NCI-H748 (cell line): ENCODE measurements at regions not wholly inside any gene's neighbourhood (a gene's known extent, or its start where the extent isn't known, plus 50 kb on each side); places are given as distances from the start of the nearest gene placed in this dataset.

Source experiments
- DNase-seq: peaks from one replicate; lab custom pipeline; 2025; ENCODE audit not compliant: unreplicated experiment; lab: John Stamatoyannopoulos, UW

GRCh38 chr12:77578466-77579220 is 252.1 kb upstream of the NAV3 start:
- peak; percentile 74 for DNase-seq

- no peak for DNase-seq
Measured at GRCh38 chr12:77577791-77578190, 252.9 kb upstream of the NAV3 start.

- DNase-seq, result no peak
Measured at GRCh38 chr12:77575376-77575919, 255.2 kb upstream of the NAV3 start.

- no peak for DNase-seq
Measured at GRCh38 chr12:77572371-77572770, 258.3 kb upstream of the NAV3 start.

GRCh38 chr12:77571768-77572167 is 258.9 kb upstream of the NAV3 start:
- no peak for DNase-seq

- DNase-seq, result no peak
Measured at GRCh38 chr12:77571127-77571526, 259.6 kb upstream of the NAV3 start.

GRCh38 chr12:77569876-77570275 is 260.8 kb upstream of the NAV3 start:
- no peak for DNase-seq

GRCh38 chr12:77560714-77561113 is 270.0 kb upstream of the NAV3 start:
- DNase-seq, result no peak

- no peak for DNase-seq
Measured at GRCh38 chr12:77559400-77560074, 271.2 kb upstream of the NAV3 start.

- DNase-seq, result no peak
Measured at GRCh38 chr12:77555074-77555473, 275.6 kb upstream of the NAV3 start.

- no peak for DNase-seq
Measured at GRCh38 chr12:77553976-77554619, 276.6 kb upstream of the NAV3 start.

- peak; percentile 88 for DNase-seq
Measured at GRCh38 chr12:77549383-77550128, 281.1 kb upstream of the NAV3 start.

GRCh38 chr12:77548797-77549196 is 281.9 kb upstream of the NAV3 start:
- DNase-seq, result no peak

- no peak for DNase-seq
Measured at GRCh38 chr12:77540097-77540496, 290.6 kb upstream of the NAV3 start.

- DNase-seq, result no peak
Measured at GRCh38 chr12:77537663-77538062, 293.0 kb upstream of the NAV3 start.

GRCh38 chr12:77535734-77536133 is 295.0 kb upstream of the NAV3 start:
- no peak for DNase-seq

GRCh38 chr12:77531912-77532311 is 298.8 kb upstream of the NAV3 start:
- DNase-seq, result no peak

- DNase-seq, result no peak
Measured at GRCh38 chr12:77522247-77522646, 308.4 kb upstream of the NAV3 start.

GRCh38 chr12:77521508-77522115 is 309.1 kb upstream of the NAV3 start:
- no peak for DNase-seq

- DNase-seq, result peak; percentile 34
Measured at GRCh38 chr12:77514511-77514910, 316.2 kb upstream of the NAV3 start.

- DNase-seq, result peak; percentile 43
Measured at GRCh38 chr12:77510985-77511384, 319.7 kb upstream of the NAV3 start.
